OCI-LY1 (cell line): ENCODE measurements at regions not wholly inside any gene's neighbourhood (a gene's known extent, or its start where the extent isn't known, plus 50 kb on each side); places are given as distances from the start of the nearest gene placed in this dataset.

Experiments
- H2AFZ ChIP-seq: fragments of 200-600 bp; sonication (generic), shearing (Covaris generic); 2 replicates; pipeline ENCODE4 v1.6.0; 2014; ENCODE audit warnings: antibody characterized with exemption, mild to moderate bottlenecking, low read length
- H3F3A ChIP-seq: fragments of 200-600 bp; sonication (generic), shearing (Covaris generic); 2 replicates; pipeline ENCODE4 v1.6.0; 2014; ENCODE audit warnings: mild to moderate bottlenecking, antibody characterized with exemption, low read length, moderate library complexity; ENCODE audit not compliant: insufficient read depth
- H3K27ac ChIP-seq: fragments of 200-600 bp; sonication (generic); 2 replicates; pipeline ENCODE4 v1.5.1; 2014; ENCODE audit warnings: low read length, mixed run types, mild to moderate bottlenecking, low read depth; ENCODE audit not compliant: poor library complexity, severe bottlenecking
- H3K27me3 ChIP-seq: fragments of 200-600 bp; sonication (generic); 2 replicates; pipeline ENCODE4 v1.6.0; 2014; ENCODE audit warnings: antibody characterized with exemption, mild to moderate bottlenecking, low read length, moderate library complexity; ENCODE audit not compliant: insufficient read depth
- H3K36me3 ChIP-seq: fragments of 200-600 bp; sonication (generic); 2 replicates; pipeline ENCODE4 v1.6.1; 2014; ENCODE audit warnings: mild to moderate bottlenecking, antibody characterized with exemption, low read length, moderate library complexity, mixed read lengths; ENCODE audit not compliant: insufficient read depth
- H3K4me1 ChIP-seq: fragments of 200-600 bp; sonication (generic); 2 replicates; pipeline ENCODE4 v1.5.1; 2014; ENCODE audit warnings: mild to moderate bottlenecking, low read length, moderate library complexity; ENCODE audit not compliant: insufficient read depth, severe bottlenecking
- H3K4me2 ChIP-seq: fragments of 200-600 bp; sonication (generic), shearing (Covaris generic); 2 replicates; pipeline ENCODE4 v1.6.1; 2014; ENCODE audit warnings: low read length
- H3K4me3 ChIP-seq: fragments of 200-600 bp; sonication (generic); 2 replicates; pipeline ENCODE4 v1.5.1; 2014; ENCODE audit warnings: low read length, low read depth, mild to moderate bottlenecking, mixed read lengths; ENCODE audit not compliant: poor library complexity, severe bottlenecking
- H3K79me2 ChIP-seq: fragments of 200-600 bp; shearing (Covaris generic); 2 replicates; pipeline ENCODE4 v1.6.1; 2016; ENCODE audit warnings: mixed run types, low read length, mixed read lengths; ENCODE audit not compliant: insufficient read depth
- H3K9ac ChIP-seq: fragments of 200-600 bp; sonication (generic), shearing (Covaris generic); 2 replicates; pipeline ENCODE4 v1.6.1; 2014; ENCODE audit warnings: mild to moderate bottlenecking, low read length, mixed read lengths
- H3K9me2 ChIP-seq: fragments of 200-600 bp; sonication (generic), shearing (Covaris generic); 2 replicates; pipeline ENCODE4 v1.6.1; 2014; ENCODE audit warnings: low read depth, mild to moderate bottlenecking, low read length, mixed read lengths
- H3K9me3 ChIP-seq: fragments of 200-600 bp; shearing (Covaris generic); 2 replicates; pipeline ENCODE4 v1.6.1; 2014; ENCODE audit warnings: low read length, mixed read lengths
- H4K20me1 ChIP-seq: fragments of 200-600 bp; sonication (generic), shearing (Covaris generic); 2 replicates; pipeline ENCODE4 v1.6.0; 2016; ENCODE audit warnings: mild to moderate bottlenecking, low read length; ENCODE audit not compliant: insufficient read depth
- EZH2 ChIP-seq: fragments of 200-600 bp; sonication (generic), shearing (Covaris generic); IDR thresholded peaks from 2 replicates; pipeline ENCODE4 v1.8.0; 2017; ENCODE audit warnings: borderline replicate concordance, mixed run types, mild to moderate bottlenecking, antibody characterized with exemption, low read length, moderate library complexity, mixed read lengths
- TF ChIP-seq, protein P1 (sequence below): fragments of 200-600 bp; sonication (generic), shearing (Covaris generic); IDR thresholded peaks from 2 replicates; pipeline ENCODE4 v1.5.1; 2017; ENCODE audit warnings: mild to moderate bottlenecking, antibody characterized with exemption, low read length, moderate library complexity, mixed read lengths

DNA sequence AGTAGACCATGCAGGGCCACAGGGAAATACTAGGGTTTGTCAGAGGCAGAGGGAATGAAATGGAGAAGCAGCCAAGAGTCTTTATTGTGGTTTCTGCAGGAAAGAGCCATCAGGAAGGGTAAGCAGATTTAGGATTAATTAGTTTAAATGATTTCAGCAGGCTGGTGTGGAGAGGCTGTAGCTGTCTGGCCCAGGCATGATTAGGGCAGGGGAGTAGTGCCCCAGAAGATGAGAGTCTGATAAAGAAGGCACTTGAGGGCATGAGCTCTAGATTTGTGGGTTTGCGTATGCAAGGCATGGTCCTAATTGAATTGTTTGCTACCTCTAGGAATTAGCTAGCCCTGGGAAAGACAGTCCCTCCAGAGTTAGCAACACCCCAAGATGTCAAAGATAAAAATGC lies 484.6 kb upstream of the PLXNA2 start:
- H3K9ac ChIP-seq = no peak overlapping the region
- H4K20me1 ChIP-seq = no peaks in the 10 kb centered on the region
- TF ChIP-seq, protein P1, sequence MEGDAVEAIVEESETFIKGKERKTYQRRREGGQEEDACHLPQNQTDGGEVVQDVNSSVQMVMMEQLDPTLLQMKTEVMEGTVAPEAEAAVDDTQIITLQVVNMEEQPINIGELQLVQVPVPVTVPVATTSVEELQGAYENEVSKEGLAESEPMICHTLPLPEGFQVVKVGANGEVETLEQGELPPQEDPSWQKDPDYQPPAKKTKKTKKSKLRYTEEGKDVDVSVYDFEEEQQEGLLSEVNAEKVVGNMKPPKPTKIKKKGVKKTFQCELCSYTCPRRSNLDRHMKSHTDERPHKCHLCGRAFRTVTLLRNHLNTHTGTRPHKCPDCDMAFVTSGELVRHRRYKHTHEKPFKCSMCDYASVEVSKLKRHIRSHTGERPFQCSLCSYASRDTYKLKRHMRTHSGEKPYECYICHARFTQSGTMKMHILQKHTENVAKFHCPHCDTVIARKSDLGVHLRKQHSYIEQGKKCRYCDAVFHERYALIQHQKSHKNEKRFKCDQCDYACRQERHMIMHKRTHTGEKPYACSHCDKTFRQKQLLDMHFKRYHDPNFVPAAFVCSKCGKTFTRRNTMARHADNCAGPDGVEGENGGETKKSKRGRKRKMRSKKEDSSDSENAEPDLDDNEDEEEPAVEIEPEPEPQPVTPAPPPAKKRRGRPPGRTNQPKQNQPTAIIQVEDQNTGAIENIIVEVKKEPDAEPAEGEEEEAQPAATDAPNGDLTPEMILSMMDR = no peak
- no peak for TF ChIP-seq EZH2
- no peak overlapping the region for H3K4me3 ChIP-seq
- no peaks in the 10 kb centered on the region for H3K27me3 ChIP-seq
- no peaks in the 10 kb centered on the region for H3K9me2 ChIP-seq
- H3K4me2 ChIP-seq = no peak overlapping the region
- H3K4me1 ChIP-seq = no peaks in the 10 kb centered on the region
- no peaks in the 10 kb centered on the region for H3K36me3 ChIP-seq
- no peaks in the 10 kb centered on the region for H3K9me3 ChIP-seq
- no peak overlapping the region for H3K27ac ChIP-seq
- no peaks in the 10 kb centered on the region for H3K79me2 ChIP-seq
- H3F3A ChIP-seq = no peaks in the 10 kb centered on the region
- no peak overlapping the region for H2AFZ ChIP-seq

DNA sequence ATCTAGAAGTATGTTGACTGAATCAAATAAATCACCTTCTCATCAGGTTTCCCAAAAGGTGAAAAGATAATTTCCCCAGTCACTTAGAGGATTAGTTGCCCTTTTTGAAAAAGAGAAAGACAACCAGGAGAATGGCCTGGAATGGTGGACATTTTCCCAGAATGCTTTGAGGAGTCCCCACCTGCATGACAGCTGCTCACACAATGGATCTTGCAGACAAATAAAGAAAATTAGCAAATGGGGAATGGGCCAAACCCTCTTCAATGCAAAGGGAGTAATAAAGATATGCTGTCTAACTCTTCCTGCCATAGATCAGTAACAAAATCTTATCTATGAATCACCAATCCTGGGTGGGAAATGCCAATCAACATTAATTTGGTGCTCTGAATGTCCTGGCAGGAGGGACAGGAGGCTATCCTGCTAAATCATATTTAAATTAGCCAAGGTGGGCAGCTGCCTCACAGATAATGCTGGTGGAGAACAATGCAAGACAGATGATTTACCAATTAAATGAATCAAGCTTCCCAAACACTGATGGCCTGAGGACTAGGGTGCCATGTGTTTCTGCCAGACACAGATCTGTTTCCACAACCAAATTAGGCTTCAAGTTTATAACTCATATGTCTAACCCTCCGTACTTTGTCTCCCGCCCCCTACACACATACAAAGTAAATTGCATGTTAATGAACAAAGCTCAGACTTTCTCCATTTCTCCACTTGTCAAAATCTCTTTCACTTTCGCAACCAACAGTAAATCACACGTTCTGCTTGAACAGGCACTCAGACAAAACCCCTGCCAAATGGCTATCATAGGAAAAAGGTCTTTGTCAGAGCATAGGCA lies 488.0 kb upstream of the PLXNA2 start:
- H3K9ac ChIP-seq = no peak overlapping the region
- H3K9me3 ChIP-seq = no peaks in the 10 kb centered on the region
- no peak overlapping the region for H2AFZ ChIP-seq
- no peaks in the 10 kb centered on the region for H3K4me1 ChIP-seq
- H3K9me2 ChIP-seq = no peaks in the 10 kb centered on the region
- no peaks in the 10 kb centered on the region for H3K79me2 ChIP-seq
- H3K4me3 ChIP-seq = no peak overlapping the region
- no peak overlapping the region for H3K4me2 ChIP-seq
- no peaks in the 10 kb centered on the region for H3K36me3 ChIP-seq
- H3K27me3 ChIP-seq = no peaks in the 10 kb centered on the region
- no peak for TF ChIP-seq EZH2
- TF ChIP-seq, protein P1 = no peak
- no peaks in the 10 kb centered on the region for H4K20me1 ChIP-seq
- no peak overlapping the region for H3K27ac ChIP-seq
- no peaks in the 10 kb centered on the region for H3F3A ChIP-seq

DNA sequence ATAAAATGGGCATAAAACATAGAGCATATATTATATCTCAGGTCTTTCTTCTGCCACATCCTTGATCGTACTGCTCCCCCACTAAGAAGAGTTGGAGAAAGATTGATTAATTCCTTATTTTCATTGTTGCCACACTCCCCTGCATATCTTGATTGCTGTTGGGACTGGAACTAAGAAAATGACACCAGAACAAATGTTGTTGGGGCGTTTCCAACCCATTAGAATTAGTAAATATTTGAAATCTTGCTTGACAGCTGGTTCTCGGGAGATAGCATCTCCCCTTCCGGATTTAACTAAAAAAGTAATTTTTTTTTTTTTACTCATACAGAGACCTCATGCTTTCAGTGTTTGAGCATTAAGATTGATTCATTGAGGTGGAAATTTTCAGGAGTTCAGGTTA lies 493.0 kb upstream of the PLXNA2 start:
- H3F3A ChIP-seq = no peaks in the 10 kb centered on the region
- no peaks in the 10 kb centered on the region for H3K79me2 ChIP-seq
- H3K4me3 ChIP-seq = no peak overlapping the region
- H3K4me2 ChIP-seq = no peak overlapping the region
- no peaks in the 10 kb centered on the region for H4K20me1 ChIP-seq
- TF ChIP-seq, protein P1 = no peak
- no peak for TF ChIP-seq EZH2
- H3K27ac ChIP-seq = no peak overlapping the region
- no peaks in the 10 kb centered on the region for H3K9me3 ChIP-seq
- H3K9ac ChIP-seq = no peak overlapping the region
- H3K4me1 ChIP-seq = no peaks in the 10 kb centered on the region
- no peaks in the 10 kb centered on the region for H3K36me3 ChIP-seq
- H3K27me3 ChIP-seq = no peaks in the 10 kb centered on the region
- no peaks in the 10 kb centered on the region for H3K9me2 ChIP-seq
- no peak overlapping the region for H2AFZ ChIP-seq
